Stimulated activated CD4-positive, alpha-beta T cell treated with anti-CD3 and anti-CD28 coated beads, Interleukin-12 subunit alpha, Interleukin-12 subunit beta, amount 100 ng/mL, for 4 hours (primary cell): ENCODE measurements at regions not wholly inside any gene's neighbourhood (a gene's known extent, or its start where the extent isn't known, plus 50 kb on each side); places are given as distances from the start of the nearest gene placed in this dataset.

ENCODE experiments used
- DNase-seq: peaks from one replicate; pipeline ENCODE4 v3.0.0-alpha.2; 2020

DNA sequence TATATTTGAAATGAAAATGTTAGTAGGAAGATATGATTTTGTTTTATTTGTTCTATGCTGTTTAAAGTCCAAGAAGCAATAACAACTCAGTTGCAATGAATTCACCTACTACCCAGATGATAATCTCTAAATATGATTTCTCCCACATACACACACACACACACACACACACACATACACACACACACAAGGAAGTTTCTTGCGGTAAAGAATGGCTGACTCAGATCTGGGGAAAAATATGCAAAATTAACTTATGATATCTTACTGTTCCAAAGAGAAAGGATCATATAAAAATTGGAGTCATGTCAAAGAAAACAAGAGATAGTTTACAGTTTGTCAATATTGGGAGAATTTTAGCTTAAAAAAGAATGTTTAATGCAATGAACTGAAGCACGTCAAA, 456.7 kb downstream of the SLC16A7 start:
- no peak for DNase-seq

DNA sequence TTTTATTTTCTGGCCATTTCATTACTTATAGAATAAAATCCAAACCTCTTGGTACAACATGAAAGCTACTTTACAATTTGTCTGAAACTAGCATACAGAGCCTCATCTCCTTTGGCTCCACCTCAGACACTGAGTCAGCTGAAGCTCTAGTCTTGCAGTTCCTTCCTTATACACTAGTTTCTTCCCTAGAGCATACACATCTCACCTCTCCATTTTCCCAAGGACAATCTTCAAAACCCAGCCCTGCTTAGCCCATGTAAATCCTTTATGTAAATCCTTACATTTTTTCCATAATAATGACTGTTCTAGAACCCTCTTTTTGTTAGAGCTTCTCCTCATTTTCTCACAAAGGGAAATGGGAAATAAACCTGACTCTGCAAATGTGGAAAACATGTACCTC, 463.4 kb downstream of the SLC16A7 start:
- no peak for DNase-seq

DNA sequence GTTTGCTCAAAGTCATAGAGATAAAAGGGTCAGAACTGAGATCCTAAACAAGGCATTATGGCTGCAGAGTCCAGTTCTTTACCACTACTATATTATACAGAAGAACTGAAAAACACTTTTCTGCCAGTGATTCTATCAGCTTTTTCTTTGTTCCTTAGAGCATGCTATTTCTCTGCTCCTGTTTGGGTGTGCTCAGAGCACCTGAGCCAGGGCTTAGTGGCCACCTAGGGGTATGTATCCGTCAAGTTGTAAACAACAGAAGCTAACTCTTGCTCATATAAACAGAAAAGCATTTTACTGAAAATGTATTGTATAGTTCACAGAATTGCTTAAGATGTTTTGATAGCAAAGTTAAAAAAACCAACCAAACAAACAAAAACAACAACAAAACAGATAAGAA, 470.8 kb downstream of the SLC16A7 start:
- DNase-seq, result no peak

GRCh38 chr12:60070552-60070951, 474.7 kb downstream of the SLC16A7 start:
- DNase-seq, result no peak

DNA sequence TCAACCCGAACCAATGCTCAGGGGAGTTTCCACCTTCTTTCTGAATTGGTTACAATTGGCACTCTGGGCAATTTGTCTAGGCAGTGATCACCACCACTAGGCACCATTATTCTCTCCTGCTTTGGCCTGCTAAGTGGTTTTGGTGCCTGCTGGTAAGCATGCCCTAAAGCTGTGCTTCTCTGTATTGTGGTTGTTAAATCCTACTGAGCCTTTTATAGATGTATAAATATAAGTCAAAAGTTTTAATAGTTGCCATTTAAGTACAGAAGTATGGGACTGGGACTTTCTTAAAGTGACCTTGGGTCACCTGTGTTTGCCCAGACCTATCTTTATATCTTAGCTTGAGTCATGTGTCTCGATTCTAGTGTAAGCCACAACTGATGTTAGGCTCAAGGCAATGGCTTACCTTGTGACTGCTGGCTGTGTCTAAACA, 475.9 kb downstream of the SLC16A7 start:
- no peak for DNase-seq

- DNase-seq, result no peak
Observed at GRCh38 chr12:60072911-60073310, 477.1 kb downstream of the SLC16A7 start.

DNA sequence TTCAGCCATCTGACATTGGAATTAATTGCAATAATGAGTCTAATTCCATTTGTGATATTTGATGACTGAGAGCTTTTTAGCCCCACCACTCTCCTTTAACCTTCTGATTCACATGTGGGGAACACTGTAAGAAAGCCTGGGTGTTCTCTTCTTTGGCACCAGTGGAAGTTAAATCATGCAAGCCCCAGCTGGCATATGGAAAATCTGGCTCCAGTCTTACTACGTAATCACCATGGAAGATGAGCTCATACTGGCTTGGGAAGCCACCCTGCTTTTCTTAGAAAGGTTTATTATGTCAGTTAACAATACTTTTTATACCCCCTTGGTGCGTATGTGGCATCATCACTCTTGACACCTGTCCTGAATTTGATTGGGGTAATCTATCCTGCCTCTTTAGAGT, 479.3 kb downstream of the SLC16A7 start:
- no peak for DNase-seq

DNA sequence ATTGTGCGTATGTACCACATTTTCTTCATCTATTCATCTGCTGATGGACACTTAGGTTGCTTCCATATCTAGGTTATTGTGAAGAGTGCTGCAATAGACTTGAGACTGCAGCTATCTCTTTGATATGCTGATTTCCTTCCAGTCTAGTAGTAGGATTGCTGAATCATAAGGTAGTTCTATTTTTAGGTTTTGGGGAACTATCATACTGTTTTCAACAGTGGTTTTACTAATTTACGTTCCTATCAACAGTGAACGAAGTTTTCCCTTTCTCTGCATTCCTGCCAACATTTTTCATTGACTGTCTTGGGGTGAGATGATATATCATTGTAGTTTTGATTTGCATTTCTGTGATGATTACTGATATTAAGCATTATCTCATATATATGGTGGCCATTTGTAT, 482.2 kb downstream of the SLC16A7 start:
- DNase-seq, result no peak

GRCh38 chr12:60093428-60093827, 497.6 kb downstream of the SLC16A7 start:
- no peak for DNase-seq

GRCh38 chr12:60094436-60094835, 498.6 kb downstream of the SLC16A7 start:
- DNase-seq, result no peak

GRCh38 chr12:60096727-60097126, 500.9 kb downstream of the SLC16A7 start:
- no peak for DNase-seq

- no peak for DNase-seq
Observed at GRCh38 chr12:60100160-60100559, 504.3 kb downstream of the SLC16A7 start.

DNA sequence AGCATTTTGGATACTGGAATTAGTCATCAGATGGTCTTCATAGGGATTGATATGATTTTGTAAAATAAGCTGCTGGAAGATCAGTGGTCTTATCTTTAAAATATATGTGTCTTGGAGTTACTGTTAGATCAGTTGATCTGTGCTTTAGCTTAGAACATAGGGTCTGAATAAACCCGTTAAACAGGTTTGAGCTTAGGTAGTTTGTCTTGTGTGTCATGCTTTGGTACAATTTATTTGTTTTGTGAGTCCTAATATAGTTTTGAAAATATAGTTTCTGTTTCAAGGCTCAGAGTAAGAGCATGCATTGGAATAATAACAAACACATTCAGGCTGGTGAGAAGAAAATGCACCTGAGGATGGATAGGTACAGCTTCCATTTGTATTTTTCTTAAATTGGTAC, 505.0 kb downstream of the SLC16A7 start:
- no peak for DNase-seq

DNA sequence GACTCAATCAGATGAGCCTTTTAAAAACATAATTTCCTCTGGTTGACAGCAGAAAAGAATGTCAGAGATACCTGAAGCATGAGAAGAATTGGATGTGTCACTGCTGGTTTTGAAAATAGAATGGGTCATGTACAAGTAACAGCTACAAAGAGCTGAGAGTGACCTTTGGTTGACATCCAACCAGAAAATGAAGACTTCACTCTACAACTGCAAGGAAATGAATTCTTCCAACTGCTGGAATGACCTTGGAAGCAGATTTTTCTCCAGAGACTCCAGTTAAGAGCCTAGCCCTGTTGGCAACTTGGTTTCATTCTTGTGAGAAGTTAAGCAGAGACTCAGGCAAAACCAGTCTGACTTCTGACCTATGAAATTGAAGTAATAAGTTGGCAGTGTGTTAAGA, 505.9 kb downstream of the SLC16A7 start:
- no peak for DNase-seq

DNA sequence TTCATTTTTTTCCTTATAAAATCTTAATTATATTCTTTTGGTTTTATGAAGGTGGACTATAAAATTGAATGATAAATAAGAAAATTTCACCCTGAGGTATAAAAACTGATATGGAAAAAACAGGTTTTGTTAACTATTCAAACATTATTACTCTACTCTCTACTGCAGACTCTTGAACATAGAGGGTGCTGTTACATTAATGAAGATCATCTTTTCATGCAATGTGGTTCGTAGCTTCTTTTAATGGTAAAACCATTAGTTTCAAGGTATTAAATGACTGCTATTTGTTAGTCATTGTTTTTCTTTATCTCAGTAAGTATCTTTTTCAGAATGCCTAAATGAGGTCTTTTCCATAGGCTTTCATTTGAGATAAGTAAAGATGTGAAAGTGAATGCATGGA, 510.4 kb downstream of the SLC16A7 start:
- DNase-seq, result no peak

DNA sequence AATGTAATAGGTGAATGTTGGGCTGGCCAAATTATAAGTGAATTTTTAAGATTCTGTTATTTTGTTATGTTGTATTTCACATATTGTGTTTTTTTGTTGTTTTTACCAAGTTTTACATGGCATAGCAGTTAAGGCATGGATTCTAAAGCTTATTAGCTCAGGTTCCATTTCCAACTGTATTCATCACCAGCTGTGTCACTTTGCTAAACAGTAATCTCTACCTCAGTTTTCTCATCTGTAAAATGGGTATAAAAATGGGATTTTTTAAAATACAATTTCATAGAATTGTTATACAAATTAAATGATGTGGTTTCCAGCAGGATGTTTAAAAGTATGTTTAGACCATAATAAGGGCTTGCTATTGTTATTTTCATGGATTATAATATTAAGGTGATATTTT, 512.2 kb downstream of the SLC16A7 start:
- no peak for DNase-seq

- DNase-seq, result no peak
Observed at GRCh38 chr12:60112063-60112462, 516.2 kb downstream of the SLC16A7 start.

- no peak for DNase-seq
Observed at GRCh38 chr12:60112763-60113162, 516.9 kb downstream of the SLC16A7 start.

DNA sequence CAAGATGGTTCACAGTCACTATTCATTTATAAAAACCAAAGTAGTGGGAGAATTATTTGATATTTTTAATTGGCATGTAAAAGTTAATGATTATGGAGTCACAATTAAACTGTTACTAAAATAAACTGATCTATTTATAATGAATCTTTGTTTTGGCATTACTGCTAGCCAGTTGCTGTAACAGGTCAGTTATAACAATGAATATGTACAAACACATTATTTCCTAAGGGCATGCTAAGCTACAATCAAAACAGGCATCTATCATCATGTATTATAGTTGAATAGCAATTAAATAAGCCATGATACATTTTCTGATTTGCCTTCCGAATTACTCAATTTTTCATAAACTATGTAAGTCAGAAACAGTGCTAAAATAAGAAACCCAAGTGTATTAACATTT, 518.3 kb downstream of the SLC16A7 start:
- no peak for DNase-seq

GRCh38 chr12:60119327-60119726, 523.5 kb downstream of the SLC16A7 start:
- DNase-seq, result no peak

GRCh38 chr12:60120199-60120598, 524.4 kb downstream of the SLC16A7 start:
- DNase-seq, result no peak

DNA sequence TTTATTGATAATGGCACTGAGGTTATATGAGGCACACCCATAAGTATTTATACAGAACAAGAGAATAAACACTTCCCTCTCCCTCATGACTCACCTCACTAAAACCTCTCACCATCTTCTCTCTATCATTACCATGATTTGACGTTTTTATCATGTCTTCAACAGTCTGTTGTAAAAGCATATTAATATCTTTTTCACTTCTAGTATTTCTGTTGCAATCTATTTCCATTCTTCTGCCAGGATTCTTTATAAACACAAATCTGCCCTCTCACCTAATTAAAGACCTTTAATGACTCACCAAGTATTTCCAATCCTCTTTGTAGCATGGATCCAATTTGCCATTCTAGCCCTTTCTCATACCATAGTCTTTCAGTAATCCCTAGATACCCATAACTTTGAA, 527.7 kb downstream of the SLC16A7 start:
- no peak for DNase-seq

- no peak for DNase-seq
Observed at GRCh38 chr12:60137513-60137912, 541.7 kb downstream of the SLC16A7 start.

DNA sequence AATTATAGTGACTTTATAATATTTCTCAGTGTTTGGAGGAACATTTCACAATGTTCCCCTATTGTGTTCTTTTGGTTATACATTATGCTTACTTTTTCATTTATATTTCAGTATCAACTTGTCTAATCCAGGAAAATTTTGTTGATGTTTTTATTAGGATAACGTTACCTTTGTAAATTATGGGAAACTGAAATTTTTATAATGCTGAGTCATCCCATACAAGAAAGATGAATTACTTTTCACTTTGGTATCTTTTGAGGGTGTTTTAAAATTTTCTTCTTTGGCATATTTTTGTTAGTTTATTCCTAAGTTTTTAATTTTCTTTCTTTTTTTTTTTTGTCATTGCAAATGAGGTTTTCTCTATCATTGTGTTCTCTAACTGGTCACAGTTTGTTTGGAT, 542.7 kb downstream of the SLC16A7 start:
- DNase-seq, result no peak

- DNase-seq, result no peak
Observed at GRCh38 chr12:60144395-60144794, 548.6 kb downstream of the SLC16A7 start.

- DNase-seq, result no peak
Observed at GRCh38 chr12:60148109-60148508, 552.3 kb downstream of the SLC16A7 start.
